ENCODE measurements at regions not wholly inside any gene's neighbourhood (a gene's known extent, or its start where the extent isn't known, plus 50 kb on each side); places are given as distances from the start of the nearest gene placed in this dataset.
A peak's percentile ranks its signal among the peaks of the same experiment; 100 is the strongest.

DNA sequence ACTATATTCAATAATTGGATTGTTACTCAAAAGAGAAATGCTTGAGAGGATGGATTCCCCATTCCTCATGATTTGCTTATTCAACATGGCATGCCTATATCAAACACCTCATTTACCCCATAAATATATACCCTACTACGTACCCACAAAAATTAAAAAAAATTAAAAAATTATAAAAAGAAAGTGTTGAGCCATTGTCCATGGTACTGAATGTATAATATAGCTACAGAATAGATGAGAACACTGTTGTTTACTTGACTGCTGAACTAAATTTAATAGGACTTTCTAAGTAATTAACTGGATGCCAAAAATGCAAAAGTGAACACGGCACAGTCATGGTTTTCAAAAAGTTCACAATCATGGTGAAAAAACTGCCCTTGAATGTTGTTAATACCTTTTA is 725.8 kb downstream of the KCTD16 start:
- intact Hi-C loops (cut with micrococcal nuclease; ENCODE audit: unreplicated experiment): no loop called here
- POLR2A ChIA-PET: no interaction called here
- no TSS peak for BruUV-seq (replicated peaks)
- Histone ChIP-seq H3K27ac (ENCODE audit: low read length) (no peak overlapping the region), H3K9me3 (ENCODE audit: control insufficient read depth, insufficient read depth, low read depth, low read length) (no peaks in the 10 kb centered on the region), H3K27me3 (ENCODE audit: control insufficient read depth, insufficient read depth, low read length) (no peaks in the 10 kb centered on the region), H3K36me3 (ENCODE audit: control insufficient read depth, insufficient read depth, low read length) (no peaks in the 10 kb centered on the region), H3K4me1 (ENCODE audit: control insufficient read depth, insufficient read depth, low read length) (no peaks in the 10 kb centered on the region), H3K4me3 (ENCODE audit: low read depth in 2 of 2, low read length in 2 of 2) (no peak overlapping the region)
- in situ Hi-C loops (cut with HindIII; ENCODE audit: low pct_unique_long_range_greater_than_20kb, low sequenced_read_pairs): no loop called here
- no peak for ATAC-seq
- TF ChIP-seq TCF7L2 (IDR thresholded peaks at IDR 0.05; ENCODE audit: low read depth, low read length) (no peak), REST (IDR thresholded peaks at IDR 0.05; ENCODE audit: insufficient read depth in 1 of 2, low read depth in 2 of 2, low read length in 1 of 2) (peak in 1 of 2 experiments; percentile 60; a peak in 2 of 4 replicates), POLR2AphosphoS5 (IDR thresholded peaks at IDR 0.05; ENCODE audit: low read depth, low read length) (no peak), CTCF (IDR thresholded peaks at IDR 0.05) (no peak), SIN3A (IDR thresholded peaks at IDR 0.05; ENCODE audit: borderline replicate concordance, insufficient read depth, low read depth, low read length) (no peak)
- no peak for DNase-seq (ENCODE audit: low read depth, low spot score)
- CTCF ChIA-PET: no interaction called here

DNA sequence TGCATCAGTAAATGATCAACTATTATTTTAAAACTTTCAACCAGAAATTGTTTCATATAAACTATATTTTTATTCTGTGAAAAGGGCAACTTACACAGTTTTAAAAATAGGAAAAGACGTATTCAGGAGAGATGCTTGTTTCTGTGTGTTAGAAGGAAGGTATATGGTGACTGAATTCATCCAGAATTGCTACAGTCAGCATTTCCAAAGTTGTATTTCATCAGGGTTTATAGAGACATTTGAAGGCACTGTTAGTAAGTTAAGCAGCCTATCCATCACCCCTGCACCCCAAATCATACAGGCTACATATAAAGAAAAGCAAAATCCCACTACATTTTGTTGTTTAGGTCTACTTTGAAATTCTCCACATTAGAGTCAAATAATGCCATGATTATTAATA is 716.0 kb downstream of the KCTD16 start:
- H3K27ac ChIP-seq (ENCODE audit: low read length): no peak overlapping the region
- ATAC-seq: no peak
- no peak for TF ChIP-seq TCF7L2 (IDR thresholded peaks at IDR 0.05; ENCODE audit: low read depth, low read length)
- no peak for TF ChIP-seq SIN3A (IDR thresholded peaks at IDR 0.05; ENCODE audit: borderline replicate concordance, insufficient read depth, low read depth, low read length)
- no peak for TF ChIP-seq POLR2AphosphoS5 (IDR thresholded peaks at IDR 0.05; ENCODE audit: low read depth, low read length)
- no peak for TF ChIP-seq CTCF (IDR thresholded peaks at IDR 0.05)
- no peak for TF ChIP-seq REST (IDR thresholded peaks at IDR 0.05; ENCODE audit: insufficient read depth in 1 of 2, low read depth in 2 of 2, low read length in 1 of 2)
- no TSS peak for BruUV-seq (replicated peaks)
- no peak overlapping the region for H3K4me3 ChIP-seq (ENCODE audit: low read depth in 2 of 2, low read length in 2 of 2)
- no peaks in the 10 kb centered on the region for H3K4me1 ChIP-seq (ENCODE audit: control insufficient read depth, insufficient read depth, low read length)
- ChIA-PET CTCF (no interaction called here), POLR2A (no interaction called here)
- H3K27me3 ChIP-seq (ENCODE audit: control insufficient read depth, insufficient read depth, low read length): no peaks in the 10 kb centered on the region
- no peak for DNase-seq (ENCODE audit: low read depth, low spot score)
- no peaks in the 10 kb centered on the region for H3K36me3 ChIP-seq (ENCODE audit: control insufficient read depth, insufficient read depth, low read length)
- intact Hi-C loops (cut with micrococcal nuclease; ENCODE audit: unreplicated experiment) (no loop called here), in situ Hi-C loops (cut with HindIII; ENCODE audit: low pct_unique_long_range_greater_than_20kb, low sequenced_read_pairs) (no loop called here)
- no peaks in the 10 kb centered on the region for H3K9me3 ChIP-seq (ENCODE audit: control insufficient read depth, insufficient read depth, low read depth, low read length)
